Ovary (tissue), 7 donors: ENCODE measurements at regions not wholly inside any gene's neighbourhood (a gene's known extent, or its start where the extent isn't known, plus 50 kb on each side); places are given as distances from the start of the nearest gene placed in this dataset.

Source experiments
- DNase-seq, 5 donors: peaks; one replicate each; pipeline ENCODE4 v3.0.0-alpha.2; 2019 to 2020
- H3K27ac ChIP-seq, 2 donors: fragments of 200-600 bp; one replicate each; pipeline versions ENCODE4 v1.5.1 to v1.8.0; 2019 to 2022
- H3K27me3 ChIP-seq: fragments of 200-600 bp; one replicate; pipeline ENCODE4 v1.8.0; 2022
- H3K36me3 ChIP-seq: fragments of 200-600 bp; sonication (generic); one replicate; pipeline ENCODE4 v1.5.1; 2019
- H3K4me1 ChIP-seq: one replicate; pipeline ENCODE4 v1.8.1; 2013; ENCODE audit warnings: mild to moderate bottlenecking, moderate library complexity; ENCODE audit not compliant: insufficient read depth
- H3K4me3 ChIP-seq: fragments of 200-600 bp; sonication (generic); one replicate; pipeline ENCODE4 v1.5.1; 2017
- H3K9me3 ChIP-seq, 2 donors: fragments of 200-600 bp in 1 of 2; sonication (generic) in 1 of 2; one replicate each; pipeline versions ENCODE4 v1.5.1 to v1.8.1; 2013 to 2019; ENCODE audit warnings: mild to moderate bottlenecking in 1 of 2, moderate library complexity in 1 of 2
- CTCF ChIP-seq, 3 donors: fragments of 450-650 bp in 2 of 3; fragments of 200-600 bp in 1 of 3; IDR thresholded peaks; one replicate each; pipeline versions ENCODE4 v1.5.1 to v1.8.0; 2016 to 2022; ENCODE audit warnings: antibody characterized with exemption in 3 of 3, mild to moderate bottlenecking in 1 of 3
- EP300 ChIP-seq: sonication (generic); formaldehyde crosslinking; IDR thresholded peaks from one replicate; pipeline ENCODE4 v1.6.1; 2017; ENCODE audit warnings: antibody characterized with exemption
- POLR2A ChIP-seq: fragments of 450-650 bp; IDR thresholded peaks from one replicate; pipeline ENCODE4 v1.6.1; 2017; ENCODE audit warnings: antibody characterized with exemption, mild to moderate bottlenecking, moderate library complexity
- WGBS, 3 donors: extraction: QIAGEN DNeasy Blood & Tissue Kit in 1 of 3; methylation state at CpG; one replicate each; pipeline versions ENCODE4 v1.1.5 to v1.1.7; 2013 to 2017; 5-methylcytosine and 5-hydroxymethylcytosine counted together
- intact Hi-C, 4 donors: fragments of 100-400 bp; cut with DNase I; formaldehyde crosslinking; loops; one replicate each; pipeline versions ENCODE4 v1.11.0 to v1.15.1; 2022 to 2023
- donor health status: DM: no; HTN: no; CAD: no; lungs with moderate emphysema.
- donor health status: DM: no; HTN: no; CAD: no.
- donor health status: Bipolar disorder and iron deficiency.
- donor health status: DM: no; HTN: no; CAD: no.
- donor health status: DM: yes; HTN: yes; CAD: no.

GRCh38 chr4:81639248-81639647, 167.5 kb upstream of the RASGEF1B start:
- Histone ChIP-seq H3K27ac (no peak overlapping the region), H3K4me1 (no peaks in the 10 kb centered on the region), H3K36me3 (no peaks in the 10 kb centered on the region), H3K27me3 (no peaks in the 10 kb centered on the region), H3K4me3 (no peak overlapping the region), H3K9me3 (no peaks in the 10 kb centered on the region)
- no peak for DNase-seq
- TF ChIP-seq POLR2A (no peak), EP300 (no peak), CTCF (IDR thresholded peaks at IDR 0.05) (no peak)
- intact Hi-C loops, result no loop called here
- 94 to 100% (median 100%) methylated on average over 1 of the region's 1 CpG for WGBS, 3 donors

- no peak overlapping the region for H3K27ac ChIP-seq
- intact Hi-C loops, result no loop called here
- WGBS, 3 donors, result 96 to 100% (median 100%) methylated on average over 1 of the region's 1 CpG
- H3K36me3 ChIP-seq, result no peaks in the 10 kb centered on the region
- H3K4me3 ChIP-seq, result no peak overlapping the region
- no peak for TF ChIP-seq CTCF (IDR thresholded peaks at IDR 0.05)
- no peak for TF ChIP-seq POLR2A
- no peak for TF ChIP-seq EP300
- H3K4me1 ChIP-seq, result no peaks in the 10 kb centered on the region
- H3K9me3 ChIP-seq, result no peaks in the 10 kb centered on the region
- no peak for DNase-seq
- H3K27me3 ChIP-seq, result no peaks in the 10 kb centered on the region
Observed at GRCh38 chr4:81638698-81639097, 167.0 kb upstream of the RASGEF1B start.

GRCh38 chr4:81635739-81636138, 164.0 kb upstream of the RASGEF1B start:
- Histone ChIP-seq H3K4me1 (no peaks in the 10 kb centered on the region), H3K4me3 (no peak overlapping the region), H3K36me3 (no peaks in the 10 kb centered on the region), H3K27ac (no peak overlapping the region), H3K9me3 (no peaks in the 10 kb centered on the region), H3K27me3 (no peaks in the 10 kb centered on the region)
- WGBS, 3 donors, result 60 to 72% (median 66%) methylated on average over 6 of the region's 6 CpGs
- no peak for TF ChIP-seq EP300
- intact Hi-C loops, result no loop called here
- no peak for DNase-seq

- 81 to 97% (median 94%) methylated on average over 1 of the region's 1 CpG for WGBS, 3 donors
- Histone ChIP-seq H3K9me3 (no peaks in the 10 kb centered on the region), H3K4me1 (no peaks in the 10 kb centered on the region), H3K27me3 (no peaks in the 10 kb centered on the region), H3K4me3 (no peak overlapping the region), H3K36me3 (no peaks in the 10 kb centered on the region), H3K27ac (no peak overlapping the region)
- no peak for TF ChIP-seq CTCF (IDR thresholded peaks at IDR 0.05)
- no peak for TF ChIP-seq POLR2A
- no peak for TF ChIP-seq EP300
- no peak for DNase-seq
- intact Hi-C loops, result no loop called here
Observed at GRCh38 chr4:81634766-81635549, 163.3 kb upstream of the RASGEF1B start.

- no peaks in the 10 kb centered on the region for H3K27me3 ChIP-seq
- TF ChIP-seq EP300 (no peak), CTCF (IDR thresholded peaks at IDR 0.05) (no peak), POLR2A (no peak)
- H3K4me1 ChIP-seq, result no peaks in the 10 kb centered on the region
- 90 to 93% (median 92%) methylated on average over 4 of the region's 4 CpGs for WGBS, 3 donors
- no peaks in the 10 kb centered on the region for H3K9me3 ChIP-seq
- no peak overlapping the region for H3K27ac ChIP-seq
- no peaks in the 10 kb centered on the region for H3K36me3 ChIP-seq
- no peak for DNase-seq
- intact Hi-C loops, result no loop called here
- H3K4me3 ChIP-seq, result no peak overlapping the region
Observed at GRCh38 chr4:81634165-81634564, 162.5 kb upstream of the RASGEF1B start.
